Pancreas (tissue), 10 donors: ENCODE measurements at regions not wholly inside any gene's neighbourhood (a gene's known extent, or its start where the extent isn't known, plus 50 kb on each side); places are given as distances from the start of the nearest gene placed in this dataset.

Source experiments
- ATAC-seq, 4 donors: fragments of 200-7000 bp; cut with Tn5 transposase; one replicate each; pipeline versions ENCODE4 v1.8.0 to v1.9.1; 2020; ENCODE audit warnings: mild to moderate bottlenecking in 4 of 4, moderate library complexity in 4 of 4
- DNase-seq, 6 donors: peaks; one replicate each; pipeline ENCODE4 v3.0.0-alpha.2; 2020
- FAIRE-seq: peaks from 2 replicates; lab custom pipeline; 2012; peaks lifted over from hg19 to GRCh38; lab: Jason Lieb, UNC
- H3K27ac ChIP-seq, 4 donors: fragments of 200-600 bp; sonication (generic); 1 replicate in 3 of 4; 2 replicates in 1 of 4; pipeline versions ENCODE4 v1.5.0 to v1.8.0; 2020
- H3K27me3 ChIP-seq, 4 donors: fragments of 200-600 bp; one replicate each; pipeline ENCODE4 v1.8.0; 2021
- H3K36me3 ChIP-seq, 3 donors: fragments of 200-600 bp; sonication (generic) in 1 of 3; one replicate each; pipeline versions ENCODE4 v1.5.0 to v1.8.0; 2020 to 2021
- H3K4me1 ChIP-seq, 3 donors: fragments of 200-600 bp; one replicate each; pipeline ENCODE4 v1.8.0; 2021
- H3K4me3 ChIP-seq, 4 donors: fragments of 200-600 bp; sonication (generic) in 2 of 4; one replicate each; pipeline versions ENCODE4 v1.5.0 to v1.8.0; 2020 to 2021
- H3K9me3 ChIP-seq, 4 donors: fragments of 200-600 bp; one replicate each; pipeline ENCODE4 v1.8.0; 2021
- WGBS, 2 donors: extraction: QIAGEN DNeasy Blood & Tissue Kit; methylation state at CpG; one replicate each; pipeline ENCODE4 v1.1.7; 2013; 5-methylcytosine and 5-hydroxymethylcytosine counted together
- intact Hi-C, 3 donors: fragments of 100-400 bp; cut with DNase I; formaldehyde crosslinking; loops; one replicate each; pipeline versions ENCODE4 v1.11.1 to v1.14.2; 2022
- TF ChIP-seq, protein P1 (sequence below), 4 donors: fragments of 200-600 bp; sonication (generic) in 3 of 4; IDR thresholded peaks; one replicate each; pipeline versions ENCODE4 v1.5.0 to v1.8.0; 2021; ENCODE audit warnings: antibody characterized with exemption in 4 of 4
- donor health status: healthy with polysubstance abuse.
- donor health status: DM: no; HTN: no; CAD: no; lungs with moderate emphysema.
- donor health status: DM: no; HTN: no; CAD: no.
- donor health status: control.
- donor health status: control.
- donor health status: Bipolar disorder and iron deficiency.
- donor health status: DM: yes; HTN: yes; CAD: no.
- donor health status: DM: no; HTN: no; CAD: no.
- donor health status: DM: no; HTN: no; CAD: no.
- donor health status: DM: yes; HTN: yes; CAD: no.

DNA sequence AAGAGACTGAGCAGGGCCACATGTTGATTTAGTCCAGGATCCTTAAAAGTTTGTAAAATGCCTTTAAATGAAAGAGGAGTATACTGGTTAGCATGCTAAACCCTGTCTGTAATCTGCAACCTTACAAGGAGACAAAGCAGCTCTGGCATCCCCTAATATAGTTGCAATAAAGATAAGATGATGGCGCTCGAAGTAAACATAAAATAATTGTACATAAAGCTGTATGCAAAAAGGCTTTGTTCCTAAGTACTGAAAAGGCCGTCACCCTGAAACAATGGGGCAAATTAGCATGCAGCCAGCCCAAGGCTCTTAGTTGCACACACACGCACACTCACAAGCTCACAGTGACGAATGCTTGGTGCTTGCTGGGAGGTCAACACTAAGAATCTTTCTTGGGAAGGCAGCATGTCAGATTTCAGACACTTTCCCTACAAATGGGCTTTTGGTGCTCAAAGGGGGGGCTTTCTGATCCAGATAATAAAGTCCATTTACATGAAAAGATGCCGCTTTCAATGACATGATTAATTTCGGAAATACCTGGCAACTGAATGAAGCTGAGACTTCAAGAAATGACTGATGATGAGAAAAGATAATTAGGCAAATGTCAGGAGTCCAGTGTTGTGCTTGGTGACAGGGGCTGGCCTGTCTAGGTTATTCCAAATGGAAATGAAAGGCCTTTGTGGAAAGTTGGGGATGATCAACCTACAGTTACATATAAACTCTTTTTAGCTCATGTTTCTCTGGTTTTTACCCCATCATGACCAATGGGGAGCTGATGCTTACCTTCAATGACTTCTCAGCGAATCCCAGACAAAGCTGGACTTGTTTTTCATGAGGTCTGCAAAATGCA is 370.3 kb downstream of the MEIS1 start:
- no peaks in the 10 kb centered on the region for H3K9me3 ChIP-seq
- H3K4me3 ChIP-seq = no peak overlapping the region
- no peak for DNase-seq
- H3K27ac ChIP-seq = no peak overlapping the region
- H3K27me3 ChIP-seq = no peaks in the 10 kb centered on the region
- intact Hi-C loops = no loop called here
- FAIRE-seq = no peak
- H3K4me1 ChIP-seq = no peaks in the 10 kb centered on the region
- 80 to 81% methylated on average over 8 of the region's 8 CpGs for WGBS, 2 donors
- H3K36me3 ChIP-seq = no peaks in the 10 kb centered on the region
- TF ChIP-seq, protein P1, sequence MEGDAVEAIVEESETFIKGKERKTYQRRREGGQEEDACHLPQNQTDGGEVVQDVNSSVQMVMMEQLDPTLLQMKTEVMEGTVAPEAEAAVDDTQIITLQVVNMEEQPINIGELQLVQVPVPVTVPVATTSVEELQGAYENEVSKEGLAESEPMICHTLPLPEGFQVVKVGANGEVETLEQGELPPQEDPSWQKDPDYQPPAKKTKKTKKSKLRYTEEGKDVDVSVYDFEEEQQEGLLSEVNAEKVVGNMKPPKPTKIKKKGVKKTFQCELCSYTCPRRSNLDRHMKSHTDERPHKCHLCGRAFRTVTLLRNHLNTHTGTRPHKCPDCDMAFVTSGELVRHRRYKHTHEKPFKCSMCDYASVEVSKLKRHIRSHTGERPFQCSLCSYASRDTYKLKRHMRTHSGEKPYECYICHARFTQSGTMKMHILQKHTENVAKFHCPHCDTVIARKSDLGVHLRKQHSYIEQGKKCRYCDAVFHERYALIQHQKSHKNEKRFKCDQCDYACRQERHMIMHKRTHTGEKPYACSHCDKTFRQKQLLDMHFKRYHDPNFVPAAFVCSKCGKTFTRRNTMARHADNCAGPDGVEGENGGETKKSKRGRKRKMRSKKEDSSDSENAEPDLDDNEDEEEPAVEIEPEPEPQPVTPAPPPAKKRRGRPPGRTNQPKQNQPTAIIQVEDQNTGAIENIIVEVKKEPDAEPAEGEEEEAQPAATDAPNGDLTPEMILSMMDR (IDR thresholded peaks at IDR 0.05) = no peak
- no peak for ATAC-seq

DNA sequence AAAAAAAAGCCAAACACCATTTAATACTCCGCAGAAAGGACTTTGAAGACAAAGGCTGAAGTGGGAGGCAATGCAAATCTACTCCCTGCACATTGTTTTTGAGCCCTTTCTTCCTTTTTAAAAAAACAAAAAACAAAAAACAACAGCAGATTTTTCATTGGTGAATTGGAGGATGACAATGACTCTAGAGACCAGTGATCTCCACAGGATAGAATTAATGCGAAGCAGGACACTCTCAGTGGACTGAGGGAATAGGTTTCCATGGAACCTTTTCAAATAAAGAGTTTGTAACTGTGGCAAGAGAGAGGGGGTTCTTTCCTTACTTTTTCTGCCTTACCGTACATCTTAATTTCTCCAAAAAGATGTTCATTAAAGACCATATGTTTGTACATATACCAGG is 371.0 kb downstream of the MEIS1 start:
- 61% methylated on average over 3 of the region's 3 CpGs for WGBS, 2 donors
- TF ChIP-seq, protein P1 (IDR thresholded peaks at IDR 0.05) = no peak
- intact Hi-C loops = no loop called here
- no peak overlapping the region for H3K27ac ChIP-seq
- DNase-seq = no peak
- H3K9me3 ChIP-seq = no peaks in the 10 kb centered on the region
- FAIRE-seq = no peak
- no peaks in the 10 kb centered on the region for H3K36me3 ChIP-seq
- H3K4me3 ChIP-seq = no peak overlapping the region
- no peak for ATAC-seq
- no peaks in the 10 kb centered on the region for H3K4me1 ChIP-seq
- no peaks in the 10 kb centered on the region for H3K27me3 ChIP-seq

DNA sequence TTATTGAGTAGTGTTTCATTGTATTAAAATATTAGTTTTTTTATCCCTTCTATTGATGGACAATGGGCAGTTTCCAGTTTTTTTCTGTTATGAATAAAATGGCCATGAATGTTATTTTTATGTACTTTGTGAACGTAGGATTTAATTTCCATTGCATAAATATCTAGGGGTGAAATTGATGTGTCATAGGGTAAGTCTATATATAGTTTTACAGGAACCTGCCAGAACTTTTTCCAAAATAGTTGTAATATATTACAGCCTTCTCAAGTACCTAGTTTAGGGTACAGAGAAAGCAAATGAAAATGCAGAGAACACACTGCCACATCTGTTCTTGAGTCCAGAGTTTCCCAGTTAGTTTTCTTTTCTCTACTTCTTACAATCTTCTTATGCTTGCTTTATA is 378.6 kb downstream of the MEIS1 start:
- no peak overlapping the region for H3K27ac ChIP-seq
- no peaks in the 10 kb centered on the region for H3K4me1 ChIP-seq
- ATAC-seq = no peak
- H3K27me3 ChIP-seq = no peaks in the 10 kb centered on the region
- no peak for DNase-seq
- 51 to 65% methylated on average over 1 of the region's 1 CpG for WGBS, 2 donors
- intact Hi-C loops = no loop called here
- FAIRE-seq = peak; percentile 54
- no peaks in the 10 kb centered on the region for H3K36me3 ChIP-seq
- TF ChIP-seq, protein P1 (IDR thresholded peaks at IDR 0.05) = no peak
- no peaks in the 10 kb centered on the region for H3K9me3 ChIP-seq
- no peak overlapping the region for H3K4me3 ChIP-seq

DNA sequence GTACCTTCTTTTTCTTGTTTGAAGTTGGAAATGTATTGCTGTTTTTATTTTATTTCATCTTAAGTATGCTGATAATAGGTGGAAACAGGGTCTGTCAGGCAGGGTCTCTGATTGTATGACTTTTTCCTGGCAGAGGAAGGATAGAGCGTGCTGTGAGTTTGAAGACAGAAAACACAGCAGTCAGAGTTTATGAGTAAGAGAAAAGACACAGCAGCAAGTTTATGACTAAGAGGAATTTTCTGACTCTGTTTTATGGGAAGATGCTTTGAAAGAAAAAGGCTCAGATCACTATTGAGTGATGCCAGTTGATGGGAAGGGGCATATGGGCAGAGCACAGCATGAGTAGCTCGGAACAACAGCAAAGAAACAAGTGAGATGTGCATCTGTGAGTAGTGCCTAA is 379.1 kb downstream of the MEIS1 start:
- Histone ChIP-seq H3K36me3 (no peaks in the 10 kb centered on the region), H3K27me3 (no peaks in the 10 kb centered on the region), H3K27ac (no peak overlapping the region), H3K9me3 (no peaks in the 10 kb centered on the region), H3K4me3 (no peak overlapping the region), H3K4me1 (no peaks in the 10 kb centered on the region)
- no peak for FAIRE-seq
- WGBS, 2 donors = 94 to 97% methylated on average over 2 of the region's 2 CpGs
- ATAC-seq = no peak
- no peak for DNase-seq
- intact Hi-C loops = no loop called here
- TF ChIP-seq, protein P1 (IDR thresholded peaks at IDR 0.05) = no peak

DNA sequence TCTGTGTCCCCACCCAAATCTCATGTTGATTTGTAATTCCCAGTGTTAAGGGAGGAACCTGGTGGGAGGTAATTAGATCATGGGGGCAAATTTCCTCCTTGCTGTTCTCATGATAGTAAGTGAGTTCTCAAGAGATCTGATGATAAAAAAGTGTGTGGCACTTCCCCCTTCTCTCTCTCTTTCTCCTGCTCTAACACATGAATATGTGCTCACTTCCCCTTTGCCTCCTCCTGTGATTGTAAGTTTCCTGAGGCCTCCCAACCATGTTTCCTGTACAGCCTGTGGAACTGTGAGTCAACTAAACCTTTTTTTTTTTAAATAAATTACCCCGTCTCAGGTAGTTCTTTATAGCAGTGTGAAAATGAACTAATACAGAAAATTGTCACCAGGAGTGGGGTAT is 380.0 kb downstream of the MEIS1 start:
- FAIRE-seq (no peak), ATAC-seq (no peak), DNase-seq (no peak)
- no peaks in the 10 kb centered on the region for H3K36me3 ChIP-seq
- WGBS, 2 donors = 89 to 92% methylated on average over 1 of the region's 1 CpG
- H3K27me3 ChIP-seq = no peaks in the 10 kb centered on the region
- TF ChIP-seq, protein P1 (IDR thresholded peaks at IDR 0.05) = no peak
- intact Hi-C loops = no loop called here
- no peak overlapping the region for H3K4me3 ChIP-seq
- H3K9me3 ChIP-seq = no peaks in the 10 kb centered on the region
- no peak overlapping the region for H3K27ac ChIP-seq
- no peaks in the 10 kb centered on the region for H3K4me1 ChIP-seq
